ENCODE measurements at regions not wholly inside any gene's neighbourhood (a gene's known extent, or its start where the extent isn't known, plus 50 kb on each side); places are given as distances from the start of the nearest gene placed in this dataset.
"Not testable (repeated sequence)": the region's sequence is repeated elsewhere in the genome, so short reads cannot be mapped to it uniquely, and the experiment has no call there.

DNA sequence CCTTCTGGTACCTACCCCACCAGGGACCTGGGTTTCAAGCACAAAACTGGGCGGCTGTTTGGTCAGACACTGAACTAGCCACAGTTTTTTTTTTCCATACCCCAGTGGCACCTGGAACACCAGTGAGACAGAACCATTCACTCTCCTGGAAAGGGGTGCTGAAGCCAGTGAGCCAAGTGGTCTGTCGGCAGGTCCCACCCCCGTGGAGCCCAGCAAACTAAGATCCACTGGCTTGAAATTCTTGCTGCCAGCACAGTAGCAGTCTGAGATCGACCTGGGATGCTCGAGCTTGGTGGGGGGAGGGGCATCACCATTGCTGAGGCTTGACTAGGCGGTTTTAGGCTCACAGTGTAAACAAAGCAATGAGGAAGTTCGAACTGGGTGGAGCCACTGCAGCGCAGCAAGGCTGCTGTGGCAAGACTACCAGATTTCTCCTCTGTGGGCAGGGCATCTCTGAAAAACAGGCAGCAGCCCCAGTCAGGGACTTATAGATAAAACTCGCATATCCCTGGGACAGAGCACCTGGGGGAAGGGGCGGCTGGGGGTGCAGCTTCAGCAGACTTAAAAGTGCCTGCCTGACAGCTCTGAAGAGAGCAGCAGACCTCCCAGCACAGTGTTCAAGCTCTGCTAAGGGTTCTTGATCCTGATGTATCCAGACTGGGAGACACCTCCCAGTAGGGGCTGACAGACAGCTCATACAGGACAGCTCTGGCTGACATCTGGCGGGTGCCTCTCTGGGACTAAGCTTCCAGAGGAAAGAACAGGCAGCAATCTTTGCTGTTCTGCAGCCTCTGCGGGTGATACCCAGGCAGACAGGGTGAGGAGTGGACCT is 223.0 kb downstream of the COX18 start:
- H4K20me1 ChIP-seq (ENCODE audit: insufficient read depth), result no peaks in the 10 kb centered on the region
- H2AFZ ChIP-seq, result no peak overlapping the region
- no peaks in the 10 kb centered on the region for H3K9me2 ChIP-seq (ENCODE audit: insufficient read depth)
- BruUV-seq (replicated peaks), result no TSS peak
- H3K4me3 ChIP-seq, result no peak overlapping the region
- no peaks in the 10 kb centered on the region for H3K9me3 ChIP-seq (ENCODE audit: insufficient read depth, low read depth)
- H3K36me3 ChIP-seq (ENCODE audit: low read depth), result no peaks in the 10 kb centered on the region
- H3K4me2 ChIP-seq, result peak overlapping the region; percentile 42; the same call in 1 of the 2 replicates
- CTCF ChIA-PET, result no interaction called here
- H3F3A ChIP-seq (ENCODE audit: insufficient read depth, low read depth), result no peaks in the 10 kb centered on the region
- no peak for TF ChIP-seq EZH2 (IDR thresholded peaks at IDR 0.05; ENCODE audit: low read depth)
- TF ChIP-seq, protein P1, sequence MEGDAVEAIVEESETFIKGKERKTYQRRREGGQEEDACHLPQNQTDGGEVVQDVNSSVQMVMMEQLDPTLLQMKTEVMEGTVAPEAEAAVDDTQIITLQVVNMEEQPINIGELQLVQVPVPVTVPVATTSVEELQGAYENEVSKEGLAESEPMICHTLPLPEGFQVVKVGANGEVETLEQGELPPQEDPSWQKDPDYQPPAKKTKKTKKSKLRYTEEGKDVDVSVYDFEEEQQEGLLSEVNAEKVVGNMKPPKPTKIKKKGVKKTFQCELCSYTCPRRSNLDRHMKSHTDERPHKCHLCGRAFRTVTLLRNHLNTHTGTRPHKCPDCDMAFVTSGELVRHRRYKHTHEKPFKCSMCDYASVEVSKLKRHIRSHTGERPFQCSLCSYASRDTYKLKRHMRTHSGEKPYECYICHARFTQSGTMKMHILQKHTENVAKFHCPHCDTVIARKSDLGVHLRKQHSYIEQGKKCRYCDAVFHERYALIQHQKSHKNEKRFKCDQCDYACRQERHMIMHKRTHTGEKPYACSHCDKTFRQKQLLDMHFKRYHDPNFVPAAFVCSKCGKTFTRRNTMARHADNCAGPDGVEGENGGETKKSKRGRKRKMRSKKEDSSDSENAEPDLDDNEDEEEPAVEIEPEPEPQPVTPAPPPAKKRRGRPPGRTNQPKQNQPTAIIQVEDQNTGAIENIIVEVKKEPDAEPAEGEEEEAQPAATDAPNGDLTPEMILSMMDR (conservative IDR thresholded peaks at IDR 0.05), result no peak
- H3K27ac ChIP-seq, result no peak overlapping the region
- H3K79me2 ChIP-seq (ENCODE audit: low read depth), result no peaks in the 10 kb centered on the region
- no peaks in the 10 kb centered on the region for H3K4me1 ChIP-seq (replicated peaks; ENCODE audit: insufficient read depth)
- H3K27me3 ChIP-seq (ENCODE audit: insufficient read depth, low read depth), result no peaks in the 10 kb centered on the region
- intact Hi-C loops (cut with micrococcal nuclease; ENCODE audit: unreplicated experiment), result no loop called here
- POLR2A ChIA-PET (ENCODE audit: unreplicated experiment), result interaction anchor here (0.6 kb wide), 1 partner anchor 13 kb away, joined by 4 read pairs; no protein-coding TSS in a partner anchor
- DNase-seq, result peak; percentile 50 to 61

DNA sequence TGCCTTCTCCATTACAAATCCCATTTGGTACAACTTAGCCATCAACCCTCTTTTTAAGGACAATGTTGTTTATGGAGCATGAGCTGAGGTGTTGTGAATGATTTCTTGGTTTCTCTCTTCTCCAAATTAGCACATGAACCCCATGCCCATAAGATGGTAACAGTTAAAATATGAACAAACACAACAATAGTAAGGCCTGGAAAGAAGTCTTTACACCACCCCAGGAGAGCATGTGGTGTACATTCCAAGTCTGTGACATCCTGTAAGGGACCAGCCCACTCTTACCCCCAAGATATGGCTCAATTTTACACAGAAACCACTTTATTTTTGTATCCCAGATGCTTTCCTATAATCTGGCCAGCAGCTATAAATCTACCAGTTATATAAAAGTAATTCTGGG is 226.1 kb downstream of the COX18 start:
- Histone ChIP-seq H4K20me1 (ENCODE audit: insufficient read depth) (no peaks in the 10 kb centered on the region), H3K9me2 (ENCODE audit: insufficient read depth) (no peaks in the 10 kb centered on the region), H3K79me2 (ENCODE audit: low read depth) (no peaks in the 10 kb centered on the region), H3K4me1 (replicated peaks; ENCODE audit: insufficient read depth) (no peaks in the 10 kb centered on the region), H2AFZ (no peak overlapping the region), H3K27ac (no peak overlapping the region), H3K36me3 (ENCODE audit: low read depth) (no peaks in the 10 kb centered on the region), H3F3A (ENCODE audit: insufficient read depth, low read depth) (no peaks in the 10 kb centered on the region), H3K27me3 (ENCODE audit: insufficient read depth, low read depth) (no peaks in the 10 kb centered on the region), H3K4me3 (no peak overlapping the region), H3K4me2 (no peak overlapping the region), H3K9me3 (ENCODE audit: insufficient read depth, low read depth) (no peaks in the 10 kb centered on the region)
- intact Hi-C loops (cut with micrococcal nuclease; ENCODE audit: unreplicated experiment), result no loop called here
- POLR2A ChIA-PET (ENCODE audit: unreplicated experiment), result no interaction called here
- CTCF ChIA-PET, result interaction anchor here (0.6 kb wide), 1 partner anchor 545 kb away, joined by 7 read pairs; no protein-coding TSS in a partner anchor
- DNase-seq, result no peak
- no TSS peak for BruUV-seq (replicated peaks)
- TF ChIP-seq, protein P1 (conservative IDR thresholded peaks at IDR 0.05), result no peak

DNA sequence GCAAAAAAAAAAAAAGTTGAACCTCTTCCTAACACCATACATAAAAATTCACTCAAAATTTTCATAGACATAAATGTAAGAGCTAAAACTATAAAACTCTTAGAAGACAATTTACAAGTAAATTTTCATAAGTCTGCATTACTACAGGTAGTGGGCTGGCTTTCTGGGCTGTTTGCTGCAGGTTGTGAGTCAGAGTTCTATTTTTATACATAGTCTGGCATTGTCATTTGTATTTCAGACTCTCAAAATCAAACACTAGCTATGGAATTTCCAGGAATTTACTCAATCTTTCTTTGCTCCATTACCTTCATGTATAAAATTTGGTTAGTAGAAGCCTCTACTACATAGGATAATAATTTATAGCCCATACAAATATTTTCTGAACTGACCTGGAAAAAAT is 227.2 kb downstream of the COX18 start:
- no peaks in the 10 kb centered on the region for H3K27me3 ChIP-seq (ENCODE audit: insufficient read depth, low read depth)
- H2AFZ ChIP-seq, result no peak overlapping the region
- H3F3A ChIP-seq (ENCODE audit: insufficient read depth, low read depth), result no peaks in the 10 kb centered on the region
- intact Hi-C loops (cut with micrococcal nuclease; ENCODE audit: unreplicated experiment), result no loop called here
- H3K36me3 ChIP-seq (ENCODE audit: low read depth), result no peaks in the 10 kb centered on the region
- H3K9me3 ChIP-seq (ENCODE audit: insufficient read depth, low read depth), result no peaks in the 10 kb centered on the region
- ChIA-PET CTCF (no interaction called here), POLR2A (ENCODE audit: unreplicated experiment) (no interaction called here)
- BruUV-seq (replicated peaks), result no TSS peak
- no peaks in the 10 kb centered on the region for H3K79me2 ChIP-seq (ENCODE audit: low read depth)
- no peaks in the 10 kb centered on the region for H3K9me2 ChIP-seq (ENCODE audit: insufficient read depth)
- H3K27ac ChIP-seq, result no peak overlapping the region
- no peak for TF ChIP-seq EZH2 (IDR thresholded peaks at IDR 0.05; ENCODE audit: low read depth)
- TF ChIP-seq, protein P1 (conservative IDR thresholded peaks at IDR 0.05), result no peak
- no peaks in the 10 kb centered on the region for H3K4me1 ChIP-seq (replicated peaks; ENCODE audit: insufficient read depth)
- H3K4me2 ChIP-seq, result no peak overlapping the region
- DNase-seq, result no peak
- no peak overlapping the region for H3K4me3 ChIP-seq
- H4K20me1 ChIP-seq (ENCODE audit: insufficient read depth), result no peaks in the 10 kb centered on the region

DNA sequence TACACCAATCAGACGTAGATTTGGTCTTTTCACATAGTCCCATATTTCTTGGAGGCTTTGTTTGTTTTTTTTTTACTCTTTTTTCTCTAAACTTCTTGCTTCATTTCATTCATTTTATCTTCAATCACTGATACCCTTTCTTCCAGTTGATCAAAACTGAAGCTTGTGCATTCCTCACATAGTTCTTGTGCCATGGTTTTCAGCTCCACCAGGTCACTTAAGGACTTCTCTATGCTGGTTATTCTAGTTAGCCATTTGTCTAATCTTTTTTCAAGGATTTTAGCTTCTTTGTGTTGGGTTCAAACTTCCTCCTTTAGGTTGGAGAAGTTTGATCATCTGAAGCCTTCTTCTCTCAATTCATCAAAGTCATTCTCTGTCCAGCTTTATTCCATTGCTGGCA is 229.3 kb downstream of the COX18 start:
- CTCF ChIA-PET; H3K9me2 ChIP-seq (ENCODE audit: insufficient read depth); H3K4me2 ChIP-seq; H3K79me2 ChIP-seq (ENCODE audit: low read depth); H3K4me1 ChIP-seq (replicated peaks; ENCODE audit: insufficient read depth); H4K20me1 ChIP-seq (ENCODE audit: insufficient read depth); intact Hi-C loops (cut with micrococcal nuclease; ENCODE audit: unreplicated experiment); DNase-seq; H3K9me3 ChIP-seq (ENCODE audit: insufficient read depth, low read depth); H2AFZ ChIP-seq; BruUV-seq (replicated peaks); H3K27ac ChIP-seq; POLR2A ChIA-PET (ENCODE audit: unreplicated experiment); H3F3A ChIP-seq (ENCODE audit: insufficient read depth, low read depth); H3K27me3 ChIP-seq (ENCODE audit: insufficient read depth, low read depth); H3K36me3 ChIP-seq (ENCODE audit: low read depth); H3K4me3 ChIP-seq: not testable (repeated sequence)
